GM10248 (cell line): ENCODE measurements at regions not wholly inside any gene's neighbourhood (a gene's known extent, or its start where the extent isn't known, plus 50 kb on each side); places are given as distances from the start of the nearest gene placed in this dataset.

Experiments used
- CTCF ChIA-PET: fragments of 300-600 bp; sonication (Branson Sonifier 250); formaldehyde crosslinking; extraction: SDS; loops from one replicate; lab custom pipeline; 2021; ENCODE audit warnings: antibody characterized with exemption; lab: Yijun Ruan, JAX
- POLR2A ChIA-PET: fragments of 350-650 bp; sonication (Branson Sonifier 250); formaldehyde crosslinking; extraction: SDS; loops from one replicate; lab custom pipeline; 2020; ENCODE audit warnings: antibody characterized with exemption; lab: Yijun Ruan, JAX
- DNase-seq: peaks from one replicate; pipeline ENCODE4 v3.0.0; 2012; ENCODE audit errors: extremely low spot score
- TF ChIP-seq, protein P1 (sequence below): IDR thresholded peaks from 2 replicates; pipeline ENCODE4 v1.5.1; 2012; ENCODE audit warnings: mild to moderate bottlenecking, low read depth; ENCODE audit errors: extremely low read depth, missing control alignments, control extremely low read depth

DNA sequence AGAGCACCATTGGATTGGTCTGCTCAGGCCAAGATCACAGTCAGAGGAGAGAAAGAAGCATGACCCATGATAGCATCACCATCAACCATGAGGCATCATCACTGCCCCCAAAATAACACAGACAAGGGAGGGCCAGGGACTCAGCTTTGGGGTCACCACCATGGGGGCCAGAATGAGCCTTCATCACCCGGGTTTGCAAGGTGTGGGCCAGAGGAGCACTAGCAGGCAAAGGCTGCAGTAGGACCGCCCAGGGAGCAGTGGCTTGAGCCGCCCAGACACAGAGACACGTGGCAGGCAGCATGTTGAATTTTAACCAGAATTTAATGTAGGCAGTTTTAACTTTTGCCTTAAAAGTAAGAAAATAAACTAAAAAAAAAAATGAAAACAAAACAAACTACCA lies 53.7 kb upstream of the TMPRSS2 start:
- TF ChIP-seq, protein P1, sequence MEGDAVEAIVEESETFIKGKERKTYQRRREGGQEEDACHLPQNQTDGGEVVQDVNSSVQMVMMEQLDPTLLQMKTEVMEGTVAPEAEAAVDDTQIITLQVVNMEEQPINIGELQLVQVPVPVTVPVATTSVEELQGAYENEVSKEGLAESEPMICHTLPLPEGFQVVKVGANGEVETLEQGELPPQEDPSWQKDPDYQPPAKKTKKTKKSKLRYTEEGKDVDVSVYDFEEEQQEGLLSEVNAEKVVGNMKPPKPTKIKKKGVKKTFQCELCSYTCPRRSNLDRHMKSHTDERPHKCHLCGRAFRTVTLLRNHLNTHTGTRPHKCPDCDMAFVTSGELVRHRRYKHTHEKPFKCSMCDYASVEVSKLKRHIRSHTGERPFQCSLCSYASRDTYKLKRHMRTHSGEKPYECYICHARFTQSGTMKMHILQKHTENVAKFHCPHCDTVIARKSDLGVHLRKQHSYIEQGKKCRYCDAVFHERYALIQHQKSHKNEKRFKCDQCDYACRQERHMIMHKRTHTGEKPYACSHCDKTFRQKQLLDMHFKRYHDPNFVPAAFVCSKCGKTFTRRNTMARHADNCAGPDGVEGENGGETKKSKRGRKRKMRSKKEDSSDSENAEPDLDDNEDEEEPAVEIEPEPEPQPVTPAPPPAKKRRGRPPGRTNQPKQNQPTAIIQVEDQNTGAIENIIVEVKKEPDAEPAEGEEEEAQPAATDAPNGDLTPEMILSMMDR: no peak
- DNase-seq: no peak
- CTCF ChIA-PET: no interaction called here
- POLR2A ChIA-PET: no interaction called here

DNA sequence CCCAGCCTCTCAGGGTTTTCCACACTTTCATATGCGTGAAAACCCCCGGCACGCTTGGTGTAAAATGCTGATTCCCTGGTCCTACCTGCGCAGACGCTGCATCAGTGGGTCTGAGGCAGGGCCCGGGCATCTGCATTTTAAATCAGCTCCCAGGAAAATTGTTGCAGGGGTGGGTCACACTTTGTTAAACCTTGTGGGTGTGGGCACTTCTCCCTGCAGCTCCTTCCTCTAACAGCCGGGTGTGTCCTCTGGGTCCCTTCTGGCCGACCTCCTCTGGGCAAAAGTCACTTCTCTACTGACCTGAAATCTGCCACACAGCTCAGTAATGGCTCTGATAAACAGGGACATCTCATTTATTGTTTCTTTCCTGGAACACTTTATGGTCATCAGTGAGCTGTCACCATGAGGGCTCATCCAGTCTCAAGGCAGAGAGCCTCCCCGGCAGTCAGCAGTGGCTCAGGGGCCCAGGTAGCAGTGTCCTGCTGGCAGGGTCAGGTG lies 52.8 kb upstream of the TMPRSS2 start:
- CTCF ChIA-PET: interaction anchor here (1.2 kb wide), 1 partner anchor 12 kb away, joined by 3 read pairs; no protein-coding TSS in a partner anchor

DNA sequence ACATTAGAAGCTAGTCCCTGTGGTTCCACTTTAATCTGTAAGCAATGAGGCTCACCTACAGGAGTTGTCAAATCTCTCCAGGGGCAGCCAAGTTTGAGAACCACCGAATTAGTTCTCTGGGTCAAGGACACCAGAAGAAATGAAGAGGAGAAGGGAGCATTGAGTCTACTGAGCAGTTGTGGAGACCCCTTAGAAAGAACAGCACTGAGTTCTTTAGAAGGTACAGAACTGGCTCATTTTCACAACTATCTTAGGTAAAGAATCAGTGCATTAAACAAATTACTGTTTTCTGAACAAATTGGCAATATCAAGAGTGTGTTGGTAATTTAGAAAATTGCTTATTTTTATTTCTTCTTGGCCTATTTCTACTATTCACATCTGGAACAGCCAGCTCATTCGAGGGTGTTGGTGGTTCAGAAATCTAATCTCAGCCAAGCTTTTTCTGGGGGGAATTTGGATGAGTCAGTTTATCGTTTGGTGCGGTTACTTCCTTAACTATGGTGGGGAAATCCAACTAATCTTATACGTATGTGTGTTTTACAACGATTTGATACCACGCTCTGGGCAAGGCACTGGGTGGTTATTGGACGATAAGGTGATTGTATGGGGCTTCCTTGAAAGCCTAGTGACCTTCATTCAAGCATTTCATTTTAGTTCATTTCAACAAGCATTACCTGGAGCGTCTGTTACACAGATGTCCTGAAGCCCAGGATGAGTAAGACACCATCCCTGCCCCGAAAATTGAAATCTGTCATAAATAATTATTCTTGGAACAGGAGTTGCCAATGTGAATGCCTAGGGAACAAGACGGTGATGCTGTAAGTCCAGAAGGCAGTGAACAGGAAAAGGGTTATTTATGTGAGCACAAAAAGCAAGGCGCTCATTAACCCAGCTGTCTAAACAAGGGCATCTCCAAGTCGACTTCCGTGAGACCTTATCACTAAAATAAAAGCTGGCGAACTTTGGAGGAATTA lies 52.0 kb upstream of the TMPRSS2 start:
- CTCF ChIA-PET: interaction anchor here (1.2 kb wide), 1 partner anchor 12 kb away, joined by 3 read pairs; no protein-coding TSS in a partner anchor
- DNase-seq: no peak
- POLR2A ChIA-PET: no interaction called here

More for the DNA sequence above, 52.8 kb upstream of the TMPRSS2 start:
- no peak for DNase-seq
- POLR2A ChIA-PET: no interaction called here
- TF ChIP-seq, protein P1: no peak

DNA sequence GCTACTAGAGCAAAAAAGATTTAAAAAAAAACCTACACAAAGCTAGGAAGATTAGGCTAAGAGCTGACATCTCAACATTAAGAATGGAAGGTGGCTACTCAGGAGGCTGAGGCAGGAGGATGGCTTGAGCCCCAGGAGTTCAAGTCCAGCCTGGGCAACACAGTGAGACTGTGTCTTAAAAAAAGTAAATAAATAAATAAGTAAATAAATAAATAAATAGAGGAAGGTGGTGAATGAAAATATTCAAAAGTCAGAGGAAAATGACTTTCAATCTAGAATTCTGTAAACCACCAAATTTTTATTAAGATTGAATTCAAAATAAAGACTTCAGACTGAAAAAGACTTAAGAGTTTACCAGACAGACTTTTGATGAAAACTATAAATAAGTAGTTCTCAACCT lies 50.9 kb upstream of the TMPRSS2 start:
- POLR2A ChIA-PET: no interaction called here
- no peak for DNase-seq
- CTCF ChIA-PET: no interaction called here
- TF ChIP-seq, protein P1: no peak

More for the DNA sequence above, 52.0 kb upstream of the TMPRSS2 start:
- TF ChIP-seq, protein P1: no peak

DNA sequence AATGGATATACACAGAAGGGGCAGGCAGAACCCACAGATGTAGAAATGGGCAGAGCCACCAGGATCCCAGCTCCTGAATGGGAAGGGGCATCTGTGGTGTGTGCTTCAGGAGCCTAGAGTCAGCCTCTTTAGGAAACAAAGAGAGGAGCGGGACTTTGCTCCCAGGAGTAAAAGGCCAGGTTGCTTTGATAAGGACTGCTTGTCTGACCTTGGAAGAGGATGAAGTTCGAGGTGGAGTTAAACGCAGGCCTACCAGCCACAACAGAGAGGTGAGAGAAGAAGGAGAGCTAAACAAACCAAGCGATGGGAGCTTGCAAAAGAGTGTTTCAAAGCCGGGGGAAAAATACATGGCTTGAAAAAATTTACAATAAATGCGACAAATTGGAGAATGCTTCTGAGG lies 49.9 kb upstream of the TMPRSS2 start:
- CTCF ChIA-PET: interaction anchor here (1.4 to 1.8 kb wide), 2 partner anchors 12 to 275 kb away, joined by 3 to 5 read pairs; no protein-coding TSS in a partner anchor
- TF ChIP-seq, protein P1: no peak
- POLR2A ChIA-PET: no interaction called here
- no peak for DNase-seq
